ENCODE measurements at regions not wholly inside any gene's neighbourhood (a gene's known extent, or its start where the extent isn't known, plus 50 kb on each side); places are given as distances from the start of the nearest gene placed in this dataset.

DNA sequence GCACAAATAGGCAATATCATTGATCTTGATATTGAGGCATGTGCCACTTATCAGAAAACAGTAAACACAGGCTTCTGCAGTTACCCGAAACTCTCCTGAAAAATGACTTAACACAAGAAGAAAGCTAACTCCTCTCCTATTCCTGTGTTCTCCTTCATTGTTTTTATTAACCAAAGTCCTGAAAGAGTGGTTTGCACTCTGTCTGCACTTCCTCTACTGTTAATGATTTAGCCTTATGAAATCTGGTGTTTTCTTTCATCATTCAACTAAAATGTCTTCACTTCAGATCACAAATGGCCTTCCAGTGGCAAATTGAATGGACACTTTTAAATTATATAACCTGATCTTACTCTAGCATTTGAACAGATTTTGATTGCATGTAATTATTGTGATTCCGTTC, 630.6 kb upstream of the PHF14 start:
- Histone ChIP-seq H4K20me1 (ENCODE audit: insufficient read depth, low read length) (no peaks in the 10 kb centered on the region), H3K9ac (ENCODE audit: low read length) (no peak overlapping the region), H3K9me3 (ENCODE audit: low read length) (no peaks in the 10 kb centered on the region), H3K27me3 (ENCODE audit: insufficient read depth, low read length) (no peaks in the 10 kb centered on the region), H3K9me2 (ENCODE audit: low read depth, low read length) (no peaks in the 10 kb centered on the region), H3K79me2 (ENCODE audit: insufficient read depth, low read length) (no peaks in the 10 kb centered on the region), H2AFZ (ENCODE audit: low read length) (no peak overlapping the region), H3K4me1 (ENCODE audit: insufficient read depth, low read length, severe bottlenecking) (no peaks in the 10 kb centered on the region), H3K4me2 (ENCODE audit: low read length) (no peak overlapping the region), H3F3A (ENCODE audit: insufficient read depth, low read length) (no peaks in the 10 kb centered on the region), H3K4me3 (ENCODE audit: low read depth, low read length, poor library complexity, severe bottlenecking) (no peak overlapping the region), H3K27ac (ENCODE audit: low read depth, low read length, poor library complexity, severe bottlenecking) (no peak overlapping the region), H3K36me3 (ENCODE audit: insufficient read depth, low read length) (no peaks in the 10 kb centered on the region)
- TF ChIP-seq EZH2 (IDR thresholded peaks at IDR 0.05; ENCODE audit: borderline replicate concordance, low read length): no peak
- TF ChIP-seq, protein P1, sequence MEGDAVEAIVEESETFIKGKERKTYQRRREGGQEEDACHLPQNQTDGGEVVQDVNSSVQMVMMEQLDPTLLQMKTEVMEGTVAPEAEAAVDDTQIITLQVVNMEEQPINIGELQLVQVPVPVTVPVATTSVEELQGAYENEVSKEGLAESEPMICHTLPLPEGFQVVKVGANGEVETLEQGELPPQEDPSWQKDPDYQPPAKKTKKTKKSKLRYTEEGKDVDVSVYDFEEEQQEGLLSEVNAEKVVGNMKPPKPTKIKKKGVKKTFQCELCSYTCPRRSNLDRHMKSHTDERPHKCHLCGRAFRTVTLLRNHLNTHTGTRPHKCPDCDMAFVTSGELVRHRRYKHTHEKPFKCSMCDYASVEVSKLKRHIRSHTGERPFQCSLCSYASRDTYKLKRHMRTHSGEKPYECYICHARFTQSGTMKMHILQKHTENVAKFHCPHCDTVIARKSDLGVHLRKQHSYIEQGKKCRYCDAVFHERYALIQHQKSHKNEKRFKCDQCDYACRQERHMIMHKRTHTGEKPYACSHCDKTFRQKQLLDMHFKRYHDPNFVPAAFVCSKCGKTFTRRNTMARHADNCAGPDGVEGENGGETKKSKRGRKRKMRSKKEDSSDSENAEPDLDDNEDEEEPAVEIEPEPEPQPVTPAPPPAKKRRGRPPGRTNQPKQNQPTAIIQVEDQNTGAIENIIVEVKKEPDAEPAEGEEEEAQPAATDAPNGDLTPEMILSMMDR (IDR thresholded peaks at IDR 0.05; ENCODE audit: low read length): no peak

DNA sequence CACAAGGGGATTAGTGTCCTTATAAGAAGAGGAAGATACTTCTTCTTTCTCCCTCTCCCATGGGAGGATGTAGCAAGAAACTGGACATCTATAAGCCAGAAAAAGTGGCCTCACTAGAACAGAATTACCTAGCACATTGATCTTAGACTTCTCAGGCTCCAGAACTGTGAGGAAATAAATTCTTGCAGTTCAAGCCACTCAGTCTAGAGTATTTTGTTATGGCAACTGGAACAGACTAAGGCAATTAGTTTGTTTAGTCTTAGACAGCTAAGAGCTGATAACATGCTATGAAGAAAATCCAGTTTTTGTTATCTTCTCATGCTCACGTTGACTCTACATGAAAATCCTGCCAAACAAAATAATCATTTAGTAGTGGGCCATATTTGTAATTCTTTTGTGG, 627.6 kb upstream of the PHF14 start:
- no peaks in the 10 kb centered on the region for H3K36me3 ChIP-seq (ENCODE audit: insufficient read depth, low read length)
- no peak overlapping the region for H3K9ac ChIP-seq (ENCODE audit: low read length)
- H3K4me2 ChIP-seq (ENCODE audit: low read length): no peak overlapping the region
- H3K79me2 ChIP-seq (ENCODE audit: insufficient read depth, low read length): no peaks in the 10 kb centered on the region
- no peaks in the 10 kb centered on the region for H3K4me1 ChIP-seq (ENCODE audit: insufficient read depth, low read length, severe bottlenecking)
- H3F3A ChIP-seq (ENCODE audit: insufficient read depth, low read length): no peaks in the 10 kb centered on the region
- no peaks in the 10 kb centered on the region for H3K9me2 ChIP-seq (ENCODE audit: low read depth, low read length)
- H2AFZ ChIP-seq (ENCODE audit: low read length): no peak overlapping the region
- no peaks in the 10 kb centered on the region for H3K9me3 ChIP-seq (ENCODE audit: low read length)
- no peaks in the 10 kb centered on the region for H4K20me1 ChIP-seq (ENCODE audit: insufficient read depth, low read length)
- no peak overlapping the region for H3K4me3 ChIP-seq (ENCODE audit: low read depth, low read length, poor library complexity, severe bottlenecking)
- TF ChIP-seq, protein P1 (IDR thresholded peaks at IDR 0.05; ENCODE audit: low read length): no peak
- no peak for TF ChIP-seq EZH2 (IDR thresholded peaks at IDR 0.05; ENCODE audit: borderline replicate concordance, low read length)
- no peak overlapping the region for H3K27ac ChIP-seq (ENCODE audit: low read depth, low read length, poor library complexity, severe bottlenecking)
- H3K27me3 ChIP-seq (ENCODE audit: insufficient read depth, low read length): no peaks in the 10 kb centered on the region

- H3F3A ChIP-seq (ENCODE audit: insufficient read depth, low read length): no peaks in the 10 kb centered on the region
- H3K36me3 ChIP-seq (ENCODE audit: insufficient read depth, low read length): no peaks in the 10 kb centered on the region
- no peaks in the 10 kb centered on the region for H3K79me2 ChIP-seq (ENCODE audit: insufficient read depth, low read length)
- no peak overlapping the region for H3K9ac ChIP-seq (ENCODE audit: low read length)
- no peaks in the 10 kb centered on the region for H3K9me3 ChIP-seq (ENCODE audit: low read length)
- H3K27me3 ChIP-seq (ENCODE audit: insufficient read depth, low read length): no peaks in the 10 kb centered on the region
- no peak overlapping the region for H2AFZ ChIP-seq (ENCODE audit: low read length)
- no peaks in the 10 kb centered on the region for H3K9me2 ChIP-seq (ENCODE audit: low read depth, low read length)
- H3K4me3 ChIP-seq (ENCODE audit: low read depth, low read length, poor library complexity, severe bottlenecking): no peak overlapping the region
- no peak overlapping the region for H3K27ac ChIP-seq (ENCODE audit: low read depth, low read length, poor library complexity, severe bottlenecking)
- H3K4me1 ChIP-seq (ENCODE audit: insufficient read depth, low read length, severe bottlenecking): no peaks in the 10 kb centered on the region
- no peak overlapping the region for H3K4me2 ChIP-seq (ENCODE audit: low read length)
- no peaks in the 10 kb centered on the region for H4K20me1 ChIP-seq (ENCODE audit: insufficient read depth, low read length)
- TF ChIP-seq EZH2 (IDR thresholded peaks at IDR 0.05; ENCODE audit: borderline replicate concordance, low read length): no peak
- TF ChIP-seq, protein P1 (IDR thresholded peaks at IDR 0.05; ENCODE audit: low read length): no peak
Measured at GRCh38 chr7:10355816-10356215, 617.9 kb upstream of the PHF14 start.

All from OCI-LY1 (cell line).